AG09319 (cell line): ENCODE measurements at regions not wholly inside any gene's neighbourhood (a gene's known extent, or its start where the extent isn't known, plus 50 kb on each side); places are given as distances from the start of the nearest gene placed in this dataset.

Source experiments
- DNase-seq: peaks from one replicate; pipeline ENCODE4 v3.0.0-alpha.2; 2010; ENCODE audit warnings: low read depth; ENCODE audit errors: extremely low read depth
- CTCF ChIP-seq: IDR thresholded peaks from 2 replicates; pipeline ENCODE4 v1.5.1; 2011; ENCODE audit warnings: low read depth, mild to moderate bottlenecking, inconsistent platforms, low read length, moderate library complexity

DNA sequence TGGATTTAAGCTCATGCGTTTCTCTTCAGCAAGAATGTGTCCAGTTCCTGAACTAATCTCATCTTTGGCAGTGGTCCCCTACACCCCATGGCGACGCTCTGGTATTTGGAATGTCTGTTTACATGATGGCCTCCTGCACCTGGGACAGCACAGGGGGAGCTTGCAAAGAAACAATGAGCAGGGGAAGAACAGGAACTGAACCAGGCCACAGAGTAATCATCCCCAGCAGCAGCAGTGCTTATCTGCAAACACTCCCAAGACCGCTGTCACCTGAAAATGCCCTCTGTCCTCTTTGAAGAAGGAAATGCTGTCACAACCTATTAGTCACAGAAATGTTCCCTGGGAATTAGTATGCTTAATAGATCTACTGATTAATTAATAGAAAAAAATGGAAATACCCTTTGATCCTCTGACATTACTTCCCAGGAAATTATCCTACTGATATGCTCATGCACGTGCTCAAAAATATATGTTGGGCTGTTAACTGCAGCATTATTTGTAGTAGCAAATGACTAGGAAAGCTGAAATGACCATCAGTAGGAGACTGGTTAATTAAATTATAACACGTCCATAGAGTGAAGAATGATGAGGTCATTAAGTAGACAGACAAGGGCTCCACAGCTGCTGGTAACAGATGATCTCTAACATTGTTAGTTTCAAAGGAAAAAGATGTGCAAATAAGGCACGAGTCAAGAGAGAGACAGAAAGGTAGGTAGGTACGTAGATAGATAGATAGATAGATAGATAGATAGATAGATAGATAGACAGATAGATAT is 279.3 kb upstream of the FLRT2 start:
- no peak for DNase-seq
- no peak for TF ChIP-seq CTCF

GRCh38 chr14:85252011-85252410 is 277.9 kb upstream of the FLRT2 start:
- no peak for DNase-seq
- no peak for TF ChIP-seq CTCF

- no peak for TF ChIP-seq CTCF
- no peak for DNase-seq
Observed at GRCh38 chr14:85254711-85255110, 275.2 kb upstream of the FLRT2 start.

GRCh38 chr14:85257287-85257686 is 272.7 kb upstream of the FLRT2 start:
- no peak for DNase-seq
- TF ChIP-seq CTCF, result no peak

GRCh38 chr14:85263916-85264675 is 265.8 kb upstream of the FLRT2 start:
- TF ChIP-seq CTCF, result no peak
- DNase-seq, result peak; percentile 41

GRCh38 chr14:85273099-85273677 is 256.8 kb upstream of the FLRT2 start:
- no peak for TF ChIP-seq CTCF
- no peak for DNase-seq

DNA sequence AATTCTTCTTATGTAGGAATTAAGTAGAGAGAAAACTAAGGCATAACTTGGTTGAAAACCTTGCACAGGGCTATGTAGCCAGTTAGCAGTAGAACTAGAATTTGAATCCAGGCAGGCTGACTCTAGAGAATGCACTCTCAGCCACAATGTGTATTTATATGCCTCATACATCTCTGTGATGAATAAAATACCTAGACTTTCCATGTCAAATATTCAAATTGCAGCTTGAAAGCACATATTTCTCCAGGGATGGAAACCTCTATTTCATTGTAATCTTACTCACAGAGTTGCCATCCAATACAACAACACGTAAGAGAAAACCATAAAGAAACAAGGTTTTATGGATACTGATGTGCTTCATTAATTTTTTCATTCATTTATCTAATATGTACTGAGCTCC is 256.0 kb upstream of the FLRT2 start:
- TF ChIP-seq CTCF, result no peak
- no peak for DNase-seq
